HG02623 (cell line): ENCODE measurements at regions not wholly inside any gene's neighbourhood (a gene's known extent, or its start where the extent isn't known, plus 50 kb on each side); places are given as distances from the start of the nearest gene placed in this dataset.
"Not testable (repeated sequence)": the region's sequence is repeated elsewhere in the genome, so short reads cannot be mapped to it uniquely, and the experiment has no call there.

Experiments
- ATAC-seq: cut with Tn5 transposase; IDR thresholded peaks from one replicate; pipeline ENCODE4 v1.9.1; 2021; ENCODE audit warnings: moderate library complexity; ENCODE audit not compliant: unreplicated experiment

GRCh38 chr6:74070711-74071110, 374.7 kb downstream of the CD109 start:
- ATAC-seq = no peak

DNA sequence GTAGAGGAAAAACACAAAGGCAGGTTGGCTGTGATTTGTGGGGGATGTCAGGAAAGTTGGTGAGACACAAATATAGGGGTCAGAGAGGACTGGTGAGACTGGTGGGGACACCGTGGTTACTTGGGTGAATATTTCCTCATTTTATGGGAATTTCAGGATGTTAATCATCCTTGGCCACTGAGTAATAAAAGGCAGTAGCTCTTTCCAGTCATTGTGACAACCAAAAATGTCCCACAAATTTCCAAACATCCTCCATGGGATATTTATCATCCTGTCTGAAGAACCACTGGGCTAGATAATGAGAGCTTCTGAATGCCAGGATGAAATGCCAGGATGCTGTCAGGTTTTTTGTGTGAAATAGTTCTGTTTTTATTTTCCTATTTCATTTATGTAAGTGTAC, 374.1 kb downstream of the CD109 start:
- no peak for ATAC-seq

DNA sequence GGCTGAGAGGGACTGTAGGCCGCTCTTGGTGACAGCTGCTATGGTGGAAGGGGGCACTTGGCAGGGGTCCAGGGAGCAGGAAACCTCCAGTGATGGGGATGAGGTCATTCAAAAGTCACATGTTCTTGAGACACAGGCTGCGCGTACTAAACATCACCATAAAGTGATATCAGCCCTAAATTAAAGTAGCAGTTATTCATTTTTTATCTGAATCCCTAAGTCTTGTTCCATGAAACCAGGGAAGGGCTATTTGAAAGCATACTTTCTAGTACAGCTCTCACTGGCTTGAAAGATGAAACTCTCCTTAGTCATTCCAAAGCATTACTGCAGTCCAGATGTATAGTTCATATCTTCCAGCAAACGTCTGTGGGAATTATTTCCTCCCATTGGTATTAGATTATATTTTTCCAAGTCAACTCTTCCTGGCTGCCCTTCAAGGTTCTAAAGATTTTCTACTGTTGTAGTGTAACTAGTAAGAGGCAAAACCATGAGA, 373.1 kb downstream of the CD109 start:
- ATAC-seq = no peak

GRCh38 chr6:74066168-74066871, 370.3 kb downstream of the CD109 start:
- ATAC-seq = no peak

- no peak for ATAC-seq
These were observed 369.7 kb downstream of the CD109 start for GRCh38 chr6:74065705-74066104.

- ATAC-seq = no peak
These were observed 367.4 kb downstream of the CD109 start for GRCh38 chr6:74063391-74063790.

DNA sequence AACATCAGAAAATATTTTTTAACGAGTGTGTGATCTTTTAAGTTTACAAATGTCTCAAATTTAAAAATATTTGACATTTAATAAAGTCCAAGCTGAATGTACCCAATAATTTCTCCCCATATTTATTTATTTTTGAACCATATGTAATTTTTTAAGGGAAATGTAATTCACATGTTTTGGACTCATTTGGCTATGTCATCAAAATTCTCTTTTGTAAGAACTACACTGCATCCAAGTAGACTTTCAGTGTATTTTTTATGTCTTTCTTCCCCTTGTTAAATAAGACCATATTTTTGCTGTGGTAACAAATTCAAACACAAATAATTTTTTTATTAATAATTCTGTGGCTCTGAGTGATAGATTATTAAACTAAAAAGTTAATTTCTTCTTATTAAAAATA, 365.2 kb downstream of the CD109 start:
- ATAC-seq = no peak

DNA sequence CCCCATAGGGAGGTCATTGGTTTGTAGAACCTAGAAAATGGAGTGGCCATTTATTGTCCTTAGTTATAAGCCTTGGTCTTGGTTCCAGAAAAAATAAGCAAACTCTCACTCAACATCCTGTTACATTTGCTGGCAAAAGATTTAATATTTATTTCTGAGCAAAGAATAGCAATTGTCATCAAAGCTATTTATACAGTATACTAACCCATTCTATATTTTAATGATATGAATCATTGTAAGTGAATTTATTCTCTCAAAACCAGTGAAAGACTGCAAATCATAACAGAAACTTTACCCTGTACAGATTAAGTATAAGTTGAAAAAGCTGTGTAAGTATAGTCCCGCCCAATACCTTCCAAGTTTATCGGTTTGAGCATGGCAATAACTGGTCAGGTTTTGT, 364.4 kb downstream of the CD109 start:
- ATAC-seq = no peak

DNA sequence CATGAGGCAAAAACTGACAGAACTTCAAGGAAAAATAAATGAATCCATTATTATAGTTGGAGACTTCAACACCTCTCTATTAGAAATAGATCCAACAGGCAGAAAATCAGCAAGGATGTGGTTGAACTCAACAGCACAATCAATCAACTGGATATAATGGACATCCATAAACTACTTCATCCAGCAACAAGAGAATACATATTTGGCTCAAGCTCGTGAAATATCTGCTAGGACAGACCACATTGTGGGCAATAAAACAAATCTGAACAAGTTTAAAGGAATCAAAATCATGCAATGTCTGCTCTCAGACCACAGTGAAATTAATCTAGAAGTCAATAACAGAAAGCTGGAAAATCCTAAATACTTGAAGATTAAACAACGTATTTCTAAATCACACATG, 362.6 kb downstream of the CD109 start:
- no peak for ATAC-seq

- no peak for ATAC-seq
These were observed 361.3 kb downstream of the CD109 start for GRCh38 chr6:74057326-74057725.

- ATAC-seq = no peak
These were observed 358.2 kb downstream of the CD109 start for GRCh38 chr6:74054190-74054589.

- no peak for ATAC-seq
These were observed 354.9 kb downstream of the CD109 start for GRCh38 chr6:74050921-74051320.

DNA sequence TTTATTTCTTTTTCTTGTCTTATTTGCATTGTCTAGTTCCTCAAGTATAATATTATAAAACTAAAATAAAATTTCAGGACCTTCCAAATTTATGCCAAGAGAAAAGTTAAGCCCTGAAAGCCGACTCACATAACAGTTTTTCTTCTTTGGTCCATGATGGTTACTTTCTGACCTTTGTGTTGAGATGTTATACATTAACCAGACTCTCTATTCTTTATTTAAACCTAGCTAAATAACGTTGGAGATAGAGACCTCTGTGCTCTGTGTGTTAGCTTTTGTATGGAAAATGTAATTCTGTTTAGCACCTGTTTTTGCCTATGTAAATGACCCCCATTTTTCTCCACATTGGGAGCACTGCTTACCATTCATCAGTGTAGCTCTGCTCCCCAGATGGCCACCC, 352.4 kb downstream of the CD109 start:
- ATAC-seq = no peak

GRCh38 chr6:74044417-74045096, 348.6 kb downstream of the CD109 start:
- ATAC-seq = no peak

DNA sequence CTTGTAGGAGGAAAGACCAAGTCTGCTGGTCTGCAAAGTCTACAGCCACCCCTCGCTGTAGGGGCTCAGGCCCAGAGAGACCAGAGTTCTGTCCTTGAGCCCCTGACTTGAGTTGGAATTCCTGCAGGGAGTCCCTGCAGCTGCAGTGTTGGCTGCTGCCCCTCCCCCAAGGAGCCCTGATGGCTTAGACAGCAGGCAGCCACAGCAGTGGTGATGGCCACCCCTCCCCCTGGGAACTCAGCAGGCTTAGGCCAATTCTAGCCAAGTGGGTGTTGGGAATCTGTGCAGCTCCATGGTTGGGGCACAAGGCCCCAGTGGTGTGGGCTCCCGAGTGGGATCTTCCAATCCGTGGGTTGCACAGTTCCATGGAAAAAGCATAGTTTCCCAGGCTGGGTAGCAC, 345.4 kb downstream of the CD109 start:
- no peak for ATAC-seq

- ATAC-seq = no peak
These were observed 322.8 kb downstream of the CD109 start for GRCh38 chr6:74018825-74019224.

GRCh38 chr6:74015427-74015826, 319.4 kb downstream of the CD109 start:
- ATAC-seq = no peak

- no peak for ATAC-seq
These were observed 304.9 kb downstream of the CD109 start for GRCh38 chr6:74000666-74001490.

GRCh38 chr6:73990609-73991238, 294.7 kb downstream of the CD109 start:
- not testable (repeated sequence) for ATAC-seq

- no peak for ATAC-seq
These were observed 293.4 kb downstream of the CD109 start for GRCh38 chr6:73989428-73989827.

DNA sequence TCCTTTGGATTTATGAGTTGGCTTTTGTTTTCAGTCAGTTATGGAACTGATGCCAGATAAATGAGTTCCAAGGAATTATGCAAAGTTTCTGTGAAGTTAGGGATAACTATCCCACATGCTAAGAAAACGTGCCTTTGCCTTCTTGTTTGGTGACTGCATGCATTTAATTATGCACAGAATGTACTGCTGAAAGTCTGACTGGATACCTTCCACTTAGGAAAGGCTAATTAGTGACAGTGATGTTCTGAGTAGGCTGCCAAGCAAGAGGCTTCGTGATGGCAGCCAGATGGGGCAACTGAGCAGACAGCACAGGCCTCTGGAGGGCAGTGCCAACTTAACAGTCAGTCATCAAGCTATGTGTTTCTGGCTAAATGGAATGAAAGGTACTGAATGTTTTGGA, 289.9 kb downstream of the CD109 start:
- ATAC-seq = no peak
